ENCODE measurements at regions not wholly inside any gene's neighbourhood (a gene's known extent, or its start where the extent isn't known, plus 50 kb on each side); places are given as distances from the start of the nearest gene placed in this dataset.

DNA sequence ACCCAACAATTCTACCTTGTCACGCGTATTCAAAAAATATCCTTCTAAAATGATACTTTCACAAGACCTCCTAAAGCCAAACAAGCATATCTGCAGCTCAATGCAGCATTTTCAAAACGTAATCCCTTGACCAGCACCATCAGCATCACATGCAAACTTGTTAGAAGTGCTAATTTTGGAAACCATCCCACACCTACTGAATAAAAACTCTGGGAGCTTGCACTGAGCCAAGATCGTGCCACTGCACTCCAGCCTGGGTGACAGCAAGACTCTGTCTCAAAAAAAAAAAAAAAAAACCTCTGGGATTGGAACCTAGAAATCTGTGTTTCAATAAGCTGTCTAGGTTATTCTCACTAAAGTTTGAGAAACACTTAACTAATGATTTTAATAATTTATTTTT, 223.3 kb upstream of the CCDC54 start (continued):
- TF ChIP-seq SIN3A (IDR thresholded peaks at IDR 0.05; ENCODE audit: borderline replicate concordance, low read depth, low read length): no peak
- TF ChIP-seq MXI1 (IDR thresholded peaks at IDR 0.05; ENCODE audit: low read depth, low read length): no peak
- no peak for TF ChIP-seq RXRA (IDR thresholded peaks at IDR 0.05; ENCODE audit: borderline replicate concordance, low read depth)
- no peak for TF ChIP-seq EZH2phosphoT487 (IDR thresholded peaks at IDR 0.05; ENCODE audit: borderline replicate concordance, low read depth)

- Histone ChIP-seq H3K27ac (ENCODE audit: low read depth in 2 of 2, low read length in 1 of 2) (no peak overlapping the region), H3F3A (replicated peaks; ENCODE audit: insufficient read depth) (no peaks in the 10 kb centered on the region), H3K79me2 (ENCODE audit: insufficient read depth) (no peaks in the 10 kb centered on the region), H3K9me3 (peaks cover 5% of the 10 kb centered on the region; the same call in 1 of the 2 replicates), H3K9me2 (no peaks in the 10 kb centered on the region), H3K27me3 (ENCODE audit: insufficient read depth) (no peaks in the 10 kb centered on the region), H2AFZ (ENCODE audit: low read depth) (no peak overlapping the region), H3K9ac (no peak overlapping the region), H3K4me3 (ENCODE audit: low read depth in 2 of 2, low read length in 1 of 2) (no peak overlapping the region), H3K4me1 (ENCODE audit: control insufficient read depth in 1 of 2, insufficient read depth in 2 of 2, low read depth in 1 of 2, low read length in 1 of 2) (no peaks in the 10 kb centered on the region), H4K20me1 (ENCODE audit: insufficient read depth) (no peaks in the 10 kb centered on the region), H3K36me3 (replicated peaks in 1 of 2; ENCODE audit: control insufficient read depth in 1 of 2, insufficient read depth in 2 of 2, low read length in 1 of 2) (no peaks in the 10 kb centered on the region), H3K4me2 (no peak overlapping the region)
- no peak for TF ChIP-seq MXI1 (IDR thresholded peaks at IDR 0.05; ENCODE audit: low read depth, low read length)
- no peak for TF ChIP-seq EZH2phosphoT487 (IDR thresholded peaks at IDR 0.05; ENCODE audit: borderline replicate concordance, low read depth)
- no peak for TF ChIP-seq EP300 (IDR thresholded peaks at IDR 0.05; ENCODE audit: borderline replicate concordance in 1 of 2, low read depth in 1 of 2, low read length in 1 of 2)
- no peak for TF ChIP-seq TEAD4 (IDR thresholded peaks at IDR 0.05; ENCODE audit: borderline replicate concordance, insufficient read depth)
- TF ChIP-seq FOXJ3 (CRISPR knock-in tag; IDR thresholded peaks at IDR 0.05): no peak
- no peak for TF ChIP-seq ZBTB33 (IDR thresholded peaks at IDR 0.05; ENCODE audit: borderline replicate concordance, low read depth)
- no peak for TF ChIP-seq FOSL2 (IDR thresholded peaks at IDR 0.05; ENCODE audit: borderline replicate concordance, low read depth)
- TF ChIP-seq FOXM1 (IDR thresholded peaks at IDR 0.05; ENCODE audit: low read depth): no peak
- no peak for TF ChIP-seq PBX3 (IDR thresholded peaks at IDR 0.05)
- no peak for DNase-seq
- POLR2A ChIA-PET: no interaction called here
- CTCF ChIA-PET: interaction anchor here (1.5 kb wide), 1 partner anchor 21 kb away, joined by 3 read pairs; no protein-coding TSS in a partner anchor
- 38% methylated on average over 1 of the region's 1 CpG for whole genome bisulfite sequencing (ENCODE audit: low lambda C conversion rate)
Observed at GRCh38 chr3:107172411-107172810, 204.8 kb upstream of the CCDC54 start.

DNA sequence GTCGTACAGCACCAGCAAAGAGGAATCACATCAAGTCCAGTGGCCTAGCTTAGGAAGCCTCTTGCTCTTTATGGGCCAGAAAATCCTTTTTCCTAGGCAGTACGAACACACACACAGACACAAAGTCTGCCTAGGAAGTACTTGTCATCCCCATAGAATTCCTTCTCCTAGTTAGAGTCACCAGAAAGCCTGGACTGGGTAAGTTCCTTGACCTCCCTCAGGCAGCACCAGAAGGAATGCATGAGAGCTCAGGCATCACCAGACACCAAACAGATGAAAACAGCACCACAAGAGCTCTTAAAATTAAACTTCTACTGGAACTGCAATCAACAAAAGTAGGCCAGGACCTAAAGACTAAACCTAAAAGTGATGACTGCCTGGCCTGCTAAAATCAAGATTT, 192.9 kb upstream of the CCDC54 start:
- POLR2A ChIA-PET: no interaction called here
- no peak for TF ChIP-seq GABPA (IDR thresholded peaks at IDR 0.05; ENCODE audit: low read depth)
- TF ChIP-seq USF1 (IDR thresholded peaks at IDR 0.05; ENCODE audit: borderline replicate concordance, low read depth): no peak
- TF ChIP-seq, protein P1, sequence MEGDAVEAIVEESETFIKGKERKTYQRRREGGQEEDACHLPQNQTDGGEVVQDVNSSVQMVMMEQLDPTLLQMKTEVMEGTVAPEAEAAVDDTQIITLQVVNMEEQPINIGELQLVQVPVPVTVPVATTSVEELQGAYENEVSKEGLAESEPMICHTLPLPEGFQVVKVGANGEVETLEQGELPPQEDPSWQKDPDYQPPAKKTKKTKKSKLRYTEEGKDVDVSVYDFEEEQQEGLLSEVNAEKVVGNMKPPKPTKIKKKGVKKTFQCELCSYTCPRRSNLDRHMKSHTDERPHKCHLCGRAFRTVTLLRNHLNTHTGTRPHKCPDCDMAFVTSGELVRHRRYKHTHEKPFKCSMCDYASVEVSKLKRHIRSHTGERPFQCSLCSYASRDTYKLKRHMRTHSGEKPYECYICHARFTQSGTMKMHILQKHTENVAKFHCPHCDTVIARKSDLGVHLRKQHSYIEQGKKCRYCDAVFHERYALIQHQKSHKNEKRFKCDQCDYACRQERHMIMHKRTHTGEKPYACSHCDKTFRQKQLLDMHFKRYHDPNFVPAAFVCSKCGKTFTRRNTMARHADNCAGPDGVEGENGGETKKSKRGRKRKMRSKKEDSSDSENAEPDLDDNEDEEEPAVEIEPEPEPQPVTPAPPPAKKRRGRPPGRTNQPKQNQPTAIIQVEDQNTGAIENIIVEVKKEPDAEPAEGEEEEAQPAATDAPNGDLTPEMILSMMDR (IDR thresholded peaks at IDR 0.05): no peak
- no peak for TF ChIP-seq EZH2phosphoT487 (IDR thresholded peaks at IDR 0.05; ENCODE audit: borderline replicate concordance, low read depth)
- TF ChIP-seq EP300 (IDR thresholded peaks at IDR 0.05; ENCODE audit: borderline replicate concordance in 1 of 2, low read depth in 1 of 2, low read length in 1 of 2): no peak
- TF ChIP-seq SMC3 (IDR thresholded peaks at IDR 0.05; ENCODE audit: low read depth, low read length): no peak
- TF ChIP-seq FOXJ3 (CRISPR knock-in tag; IDR thresholded peaks at IDR 0.05): no peak
- no peak for TF ChIP-seq GATA2 (CRISPR knock-in tag; IDR thresholded peaks at IDR 0.05)
- TF ChIP-seq, protein P2, sequence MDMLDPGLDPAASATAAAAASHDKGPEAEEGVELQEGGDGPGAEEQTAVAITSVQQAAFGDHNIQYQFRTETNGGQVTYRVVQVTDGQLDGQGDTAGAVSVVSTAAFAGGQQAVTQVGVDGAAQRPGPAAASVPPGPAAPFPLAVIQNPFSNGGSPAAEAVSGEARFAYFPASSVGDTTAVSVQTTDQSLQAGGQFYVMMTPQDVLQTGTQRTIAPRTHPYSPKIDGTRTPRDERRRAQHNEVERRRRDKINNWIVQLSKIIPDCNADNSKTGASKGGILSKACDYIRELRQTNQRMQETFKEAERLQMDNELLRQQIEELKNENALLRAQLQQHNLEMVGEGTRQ (IDR thresholded peaks at IDR 0.05; ENCODE audit: borderline replicate concordance, low read depth, low read length): no peak
- no peak for TF ChIP-seq MAX (IDR thresholded peaks at IDR 0.05; ENCODE audit: low read depth)

More for the DNA sequence above, 192.9 kb upstream of the CCDC54 start:
- no peaks in the 10 kb centered on the region for H3K27me3 ChIP-seq (ENCODE audit: insufficient read depth)
- no peaks in the 10 kb centered on the region for H3K36me3 ChIP-seq (replicated peaks in 1 of 2; ENCODE audit: control insufficient read depth in 1 of 2, insufficient read depth in 2 of 2, low read length in 1 of 2)
- no peak overlapping the region for H2AFZ ChIP-seq (ENCODE audit: low read depth)
- H4K20me1 ChIP-seq (ENCODE audit: insufficient read depth): no peaks in the 10 kb centered on the region
- H3K4me2 ChIP-seq: no peak overlapping the region
- H3K9me2 ChIP-seq: no peaks in the 10 kb centered on the region
- no peak overlapping the region for H3K9ac ChIP-seq
- DNase-seq: no peak
- no peak overlapping the region for H3K27ac ChIP-seq (ENCODE audit: low read depth in 2 of 2, low read length in 1 of 2)
- CTCF ChIA-PET: interaction anchor here (0.7 to 1.5 kb wide), 3 partner anchors 9 to 120 kb away, joined by 3 to 5 read pairs (median 4); no protein-coding TSS in a partner anchor
- 66% methylated on average over 2 of the region's 2 CpGs for WGBS (ENCODE audit: low lambda C conversion rate)
- no peaks in the 10 kb centered on the region for H3F3A ChIP-seq (replicated peaks; ENCODE audit: insufficient read depth)
- H3K4me3 ChIP-seq (ENCODE audit: low read depth in 2 of 2, low read length in 1 of 2): no peak overlapping the region
- no peaks in the 10 kb centered on the region for H3K4me1 ChIP-seq (ENCODE audit: control insufficient read depth in 1 of 2, insufficient read depth in 2 of 2, low read depth in 1 of 2, low read length in 1 of 2)
- no peaks in the 10 kb centered on the region for H3K9me3 ChIP-seq
- H3K79me2 ChIP-seq (ENCODE audit: insufficient read depth): no peaks in the 10 kb centered on the region

All from SK-N-SH (cell line).